ENCODE measurements at regions not wholly inside any gene's neighbourhood (a gene's known extent, or its start where the extent isn't known, plus 50 kb on each side); places are given as distances from the start of the nearest gene placed in this dataset.

DNA sequence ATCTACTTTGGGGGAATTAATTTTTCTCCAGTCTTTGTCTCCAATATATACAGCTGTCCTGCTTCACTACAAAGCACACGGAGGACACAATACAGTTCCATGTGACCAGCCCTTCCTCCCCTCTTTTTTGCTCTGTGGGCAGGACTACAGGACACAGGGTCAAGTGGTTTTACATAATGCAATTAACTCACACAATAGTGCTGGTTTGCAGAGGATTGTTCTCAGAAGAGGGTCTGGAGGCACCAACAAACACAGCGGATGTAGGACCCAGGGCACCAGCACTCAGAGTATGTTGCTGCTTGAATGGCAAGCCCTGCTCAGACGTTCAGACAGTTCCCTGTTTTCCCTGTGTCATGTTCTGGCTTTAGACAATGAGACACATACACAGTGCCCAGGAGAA lies 52.0 kb upstream of the NPTX2 start:
- no peak for DNase-seq
- no peak for ATAC-seq
- H3K36me3 Mint-ChIP-seq (ENCODE audit: low read depth): no peaks in the 10 kb centered on the region
- no peaks in the 10 kb centered on the region for H3K4me1 Mint-ChIP-seq (ENCODE audit: low read depth)
- no peaks in the 10 kb centered on the region for H3K27me3 Mint-ChIP-seq (ENCODE audit: low read depth)
- CTCF ChIA-PET: no interaction called here
- no peak overlapping the region for H3K4me3 Mint-ChIP-seq
- no peaks in the 10 kb centered on the region for H3K9me3 Mint-ChIP-seq (ENCODE audit: insufficient read depth)
- POLR2A ChIA-PET: no interaction called here
- no peak overlapping the region for H3K27ac Mint-ChIP-seq

DNA sequence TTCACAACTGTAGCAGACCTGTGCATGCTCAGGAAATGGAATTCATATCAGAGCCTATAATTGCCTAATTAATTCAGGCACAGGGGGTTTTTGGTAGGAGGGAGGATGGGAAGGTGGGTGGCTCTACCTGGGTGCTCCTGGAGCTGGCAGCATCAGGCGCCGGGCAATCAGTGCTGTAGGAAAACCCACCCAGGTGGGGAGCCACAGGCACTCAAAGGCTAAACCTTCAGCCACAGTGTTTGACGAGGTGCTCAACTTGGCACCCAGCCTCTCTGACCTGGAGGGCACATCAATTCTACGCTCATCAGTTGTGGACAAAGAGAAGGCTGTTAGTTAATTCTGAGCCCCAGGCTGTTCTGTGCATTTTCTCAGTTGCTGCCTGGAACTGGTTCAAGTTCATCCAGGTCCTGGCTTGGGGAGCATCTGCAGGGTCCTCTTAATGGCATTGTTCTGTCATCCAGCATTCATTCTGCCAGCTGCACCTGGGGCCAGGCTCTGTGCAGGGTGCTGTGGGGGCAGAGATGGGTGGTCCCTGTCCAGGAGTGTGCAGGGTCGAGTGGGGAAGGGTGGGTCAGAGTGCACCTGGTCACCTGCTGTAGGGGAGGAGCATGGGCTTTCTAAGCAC lies 54.1 kb upstream of the NPTX2 start:
- ChIA-PET POLR2A (no interaction called here), CTCF (interaction anchor here (0.6 kb wide), 1 partner anchor 1448 kb away, joined by 3 read pairs; no protein-coding TSS in a partner anchor)
- H3K9me3 Mint-ChIP-seq (ENCODE audit: insufficient read depth): no peaks in the 10 kb centered on the region
- no peak overlapping the region for H3K4me3 Mint-ChIP-seq
- H3K27me3 Mint-ChIP-seq (ENCODE audit: low read depth): no peaks in the 10 kb centered on the region
- no peak overlapping the region for H3K27ac Mint-ChIP-seq
- no peaks in the 10 kb centered on the region for H3K4me1 Mint-ChIP-seq (ENCODE audit: low read depth)
- H3K36me3 Mint-ChIP-seq (ENCODE audit: low read depth): no peaks in the 10 kb centered on the region
- ATAC-seq (no peak), DNase-seq (no peak)

DNA sequence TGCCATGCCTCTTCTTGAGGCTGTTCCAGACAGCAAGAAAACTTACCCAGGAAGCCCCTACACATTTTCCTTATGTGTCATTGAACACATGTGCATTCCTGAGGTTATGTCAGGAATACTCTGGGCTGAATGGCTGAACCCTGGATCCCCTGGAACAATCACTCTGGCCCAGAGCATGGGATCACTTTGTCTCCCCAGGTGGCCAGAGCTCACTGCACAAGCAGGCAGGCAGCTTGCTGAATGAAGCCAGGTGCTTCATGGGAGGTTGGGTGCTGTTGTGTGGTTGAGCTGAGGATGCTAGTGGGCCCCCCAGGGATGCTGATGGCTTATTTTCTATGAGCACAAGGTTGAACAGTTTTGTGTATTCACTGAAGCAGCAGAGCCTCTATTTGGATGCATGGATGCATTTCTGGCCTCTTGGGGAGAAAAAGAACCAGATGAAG lies 54.7 kb upstream of the NPTX2 start:
- Mint-ChIP-seq H3K4me1 (ENCODE audit: low read depth) (no peaks in the 10 kb centered on the region), H3K4me3 (no peak overlapping the region), H3K9me3 (ENCODE audit: insufficient read depth) (no peaks in the 10 kb centered on the region), H3K27me3 (ENCODE audit: low read depth) (no peaks in the 10 kb centered on the region), H3K36me3 (ENCODE audit: low read depth) (no peaks in the 10 kb centered on the region), H3K27ac (no peak overlapping the region)
- ATAC-seq (no peak), DNase-seq (no peak)
- POLR2A ChIA-PET: no interaction called here
- CTCF ChIA-PET: interaction anchor here (0.6 kb wide), 1 partner anchor 1448 kb away, joined by 3 read pairs; no protein-coding TSS in a partner anchor

DNA sequence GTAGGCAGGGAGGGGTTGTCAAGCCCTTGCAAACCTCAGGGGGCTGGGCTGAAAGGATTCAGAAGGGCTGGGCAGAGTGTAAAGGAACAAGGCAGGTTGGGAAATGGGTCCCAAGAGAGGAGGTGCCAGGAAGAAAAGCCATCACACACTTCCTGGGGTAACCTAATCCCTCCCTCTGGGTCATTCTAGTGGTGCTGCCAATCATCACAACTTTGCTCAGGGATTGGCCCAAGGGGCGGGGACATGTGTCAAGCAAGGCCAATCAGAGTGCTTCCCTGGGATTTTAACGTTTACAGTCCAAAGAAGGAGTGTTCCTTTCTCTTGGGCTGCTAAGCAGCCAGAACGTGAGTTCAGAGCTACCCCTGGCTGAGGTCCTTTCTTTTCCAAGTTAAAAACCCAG lies 57.1 kb upstream of the NPTX2 start:
- ATAC-seq: no peak
- Mint-ChIP-seq H3K4me1 (ENCODE audit: low read depth) (no peaks in the 10 kb centered on the region), H3K4me3 (no peak overlapping the region), H3K27ac (no peak overlapping the region), H3K27me3 (ENCODE audit: low read depth) (no peaks in the 10 kb centered on the region), H3K9me3 (ENCODE audit: insufficient read depth) (no peaks in the 10 kb centered on the region), H3K36me3 (ENCODE audit: low read depth) (no peaks in the 10 kb centered on the region)
- CTCF ChIA-PET: no interaction called here
- no peak for DNase-seq
- POLR2A ChIA-PET: no interaction called here

DNA sequence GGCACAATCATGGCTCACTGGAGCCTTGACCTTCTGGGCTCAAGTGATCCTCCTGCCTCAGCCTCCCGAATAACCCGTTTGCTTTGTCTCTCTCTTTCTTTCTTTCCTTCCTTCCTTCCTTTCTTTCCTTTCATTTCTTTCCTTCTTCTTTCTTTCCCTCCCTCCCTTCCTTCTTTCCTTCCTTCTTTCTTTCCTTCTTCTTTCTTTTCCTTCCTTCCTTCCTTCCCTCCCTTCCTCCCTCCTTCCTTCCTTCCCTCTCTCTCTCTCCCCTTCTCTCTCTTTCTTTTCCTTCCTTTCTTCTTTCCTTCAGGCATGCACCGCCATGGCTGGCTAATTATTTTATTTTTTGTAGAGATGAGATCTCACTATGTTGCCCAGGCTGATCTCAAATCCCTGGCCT lies 57.9 kb upstream of the NPTX2 start:
- POLR2A ChIA-PET: no interaction called here
- no peak overlapping the region for H3K27ac Mint-ChIP-seq

DNA sequence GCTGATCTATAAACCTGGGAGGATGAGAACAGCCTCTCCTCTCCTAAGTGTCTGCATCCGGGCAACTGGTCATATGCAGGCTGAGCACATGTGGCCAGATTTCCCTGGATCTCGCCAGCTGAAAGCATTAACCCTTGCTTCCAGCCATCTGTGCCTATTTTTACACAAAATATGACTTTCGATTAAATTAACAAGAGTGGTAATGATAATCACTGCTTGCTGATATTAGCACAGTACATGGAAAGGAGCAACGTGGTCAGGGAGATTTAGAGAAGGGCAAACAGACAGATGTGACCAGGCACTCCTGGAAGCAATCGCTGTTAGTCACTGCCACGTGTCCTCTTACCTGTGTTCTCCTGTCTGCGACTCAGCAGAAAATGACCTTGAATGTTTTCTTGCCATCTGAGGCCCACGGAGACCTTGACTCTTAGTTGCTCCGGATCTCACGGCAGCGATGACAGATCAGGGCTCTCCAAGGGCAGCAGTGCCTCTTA lies 59.5 kb upstream of the NPTX2 start:
- no peaks in the 10 kb centered on the region for H3K9me3 Mint-ChIP-seq (ENCODE audit: insufficient read depth)
- CTCF ChIA-PET: no interaction called here
- ATAC-seq: no peak

More for the DNA sequence above, 57.9 kb upstream of the NPTX2 start:
- Mint-ChIP-seq H3K36me3 (ENCODE audit: low read depth) (no peaks in the 10 kb centered on the region), H3K9me3 (ENCODE audit: insufficient read depth) (no peaks in the 10 kb centered on the region), H3K27me3 (ENCODE audit: low read depth) (no peaks in the 10 kb centered on the region), H3K4me3 (no peak overlapping the region), H3K4me1 (ENCODE audit: low read depth) (no peaks in the 10 kb centered on the region)
- ATAC-seq (no peak), DNase-seq (no peak)
- CTCF ChIA-PET: no interaction called here

DNA sequence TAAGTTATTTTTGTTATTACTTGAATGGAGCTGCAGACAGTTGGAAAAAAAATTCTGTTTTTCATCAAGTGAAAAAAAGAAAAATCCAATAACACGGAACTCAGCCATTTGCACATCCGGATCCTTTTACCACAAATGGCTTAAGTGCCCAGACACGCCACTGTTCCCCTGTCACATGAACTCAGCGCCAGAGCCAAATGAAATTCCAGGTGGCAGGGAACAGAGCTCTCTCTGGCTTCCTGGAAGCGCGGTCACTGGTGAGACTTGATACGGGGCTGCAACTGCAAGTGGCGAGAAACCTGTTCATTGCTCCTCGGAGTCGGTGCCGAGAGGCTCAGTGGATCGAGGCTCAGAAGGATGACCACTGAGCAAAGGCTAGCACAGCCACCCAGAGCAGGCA lies 60.8 kb upstream of the NPTX2 start:
- ChIA-PET CTCF (no interaction called here), POLR2A (no interaction called here)
- Mint-ChIP-seq H3K27ac (no peak overlapping the region), H3K9me3 (ENCODE audit: insufficient read depth) (no peaks in the 10 kb centered on the region), H3K4me1 (ENCODE audit: low read depth) (no peaks in the 10 kb centered on the region), H3K27me3 (ENCODE audit: low read depth) (no peaks in the 10 kb centered on the region), H3K36me3 (ENCODE audit: low read depth) (no peaks in the 10 kb centered on the region), H3K4me3 (no peak overlapping the region)
- ATAC-seq (no peak), DNase-seq (no peak)

More for the DNA sequence above, 59.5 kb upstream of the NPTX2 start:
- Mint-ChIP-seq H3K4me3 (no peak overlapping the region), H3K36me3 (ENCODE audit: low read depth) (no peaks in the 10 kb centered on the region), H3K27ac (no peak overlapping the region), H3K27me3 (ENCODE audit: low read depth) (no peaks in the 10 kb centered on the region), H3K4me1 (ENCODE audit: low read depth) (no peaks in the 10 kb centered on the region)
- POLR2A ChIA-PET: no interaction called here
- no peak for DNase-seq

DNA sequence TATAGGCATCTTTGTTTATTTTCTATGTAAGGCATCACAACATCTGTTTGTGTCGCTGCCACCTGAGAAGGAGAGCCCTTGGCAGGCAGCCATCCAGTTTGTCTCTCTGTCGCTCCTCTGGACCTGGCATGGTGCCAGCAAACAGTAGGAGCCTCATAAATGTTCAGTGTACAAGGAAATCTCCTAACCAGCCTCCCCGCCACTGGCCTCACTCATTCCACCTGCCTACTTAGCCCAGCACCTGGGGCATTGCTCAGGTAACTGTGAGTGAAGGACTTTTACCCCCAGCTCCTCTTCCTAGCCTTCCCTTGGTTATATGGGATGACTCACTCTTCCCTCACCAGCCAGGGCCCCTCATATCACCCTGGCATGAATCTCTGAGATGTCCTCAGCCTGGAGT lies 61.7 kb upstream of the NPTX2 start:
- H3K36me3 Mint-ChIP-seq (ENCODE audit: low read depth): no peaks in the 10 kb centered on the region
- no peak overlapping the region for H3K4me3 Mint-ChIP-seq
- DNase-seq (no peak), ATAC-seq (no peak)
- POLR2A ChIA-PET: no interaction called here
- H3K4me1 Mint-ChIP-seq (ENCODE audit: low read depth): no peaks in the 10 kb centered on the region
- H3K27me3 Mint-ChIP-seq (ENCODE audit: low read depth): no peaks in the 10 kb centered on the region
- H3K9me3 Mint-ChIP-seq (ENCODE audit: insufficient read depth): no peaks in the 10 kb centered on the region
- CTCF ChIA-PET: no interaction called here
- no peak overlapping the region for H3K27ac Mint-ChIP-seq

DNA sequence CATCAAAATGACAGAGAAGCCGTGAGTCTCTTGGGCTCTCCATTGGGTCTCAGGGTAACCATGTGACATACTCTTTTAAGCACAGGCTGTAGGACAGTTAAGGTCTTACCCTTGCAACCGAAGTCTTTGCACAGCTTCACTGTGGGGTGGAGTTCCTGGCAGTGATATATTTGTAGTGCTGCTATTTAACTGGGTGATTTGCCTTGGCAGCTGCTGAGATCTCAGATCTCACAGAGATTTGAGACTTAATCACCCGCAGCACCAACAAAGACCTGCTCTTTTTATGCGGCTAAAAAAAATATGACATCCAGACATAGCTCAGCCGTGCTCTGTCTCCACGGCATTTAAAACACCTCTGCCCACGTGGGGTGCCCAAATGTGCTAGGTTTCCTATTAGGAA lies 63.4 kb upstream of the NPTX2 start:
- Mint-ChIP-seq H3K27me3 (ENCODE audit: low read depth) (no peaks in the 10 kb centered on the region), H3K9me3 (ENCODE audit: insufficient read depth) (no peaks in the 10 kb centered on the region), H3K4me1 (ENCODE audit: low read depth) (no peaks in the 10 kb centered on the region), H3K27ac (no peak overlapping the region), H3K4me3 (no peak overlapping the region), H3K36me3 (ENCODE audit: low read depth) (no peaks in the 10 kb centered on the region)
- no peak for DNase-seq
- POLR2A ChIA-PET: no interaction called here
- ATAC-seq: no peak
- CTCF ChIA-PET: no interaction called here

DNA sequence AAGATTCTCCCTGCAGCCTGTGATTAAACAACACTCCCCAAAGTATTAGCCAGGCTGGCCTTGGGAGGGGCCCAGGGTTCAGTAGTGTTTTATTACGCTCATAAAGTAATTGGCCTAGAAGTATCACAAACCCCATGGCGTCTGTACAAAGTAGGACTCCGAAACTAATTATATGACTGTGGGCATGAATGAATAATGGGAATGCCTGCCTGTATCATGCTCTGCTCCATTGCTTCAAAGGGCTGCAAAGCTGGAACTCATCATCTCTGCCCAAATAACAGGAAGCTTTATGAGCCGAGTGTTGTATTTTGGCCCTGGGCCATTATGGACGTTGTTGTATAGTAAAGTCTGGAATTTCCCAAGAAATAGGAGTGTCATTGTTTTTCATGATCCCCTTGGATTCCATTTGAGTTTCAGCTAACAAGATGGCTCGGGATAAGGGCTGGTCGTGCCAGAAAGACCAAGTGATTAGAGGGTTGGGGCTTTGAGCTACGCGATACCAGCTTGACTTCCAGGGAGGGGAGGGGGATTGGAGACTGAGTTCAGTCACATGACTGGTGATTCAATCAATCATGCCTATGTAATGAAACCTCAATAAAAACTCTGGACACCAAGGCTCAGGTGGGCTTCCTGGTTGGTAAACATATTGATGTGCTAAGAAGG lies 65.3 kb upstream of the NPTX2 start:
- ChIA-PET CTCF (interaction anchor here (0.6 kb wide), 1 partner anchor 133 kb away, joined by 3 read pairs; no protein-coding TSS in a partner anchor), POLR2A (no interaction called here)
- DNase-seq: no peak
- no peaks in the 10 kb centered on the region for H3K4me1 Mint-ChIP-seq (ENCODE audit: low read depth)
- H3K27me3 Mint-ChIP-seq (ENCODE audit: low read depth): no peaks in the 10 kb centered on the region
- ATAC-seq: no peak
- no peaks in the 10 kb centered on the region for H3K36me3 Mint-ChIP-seq (ENCODE audit: low read depth)
- no peaks in the 10 kb centered on the region for H3K9me3 Mint-ChIP-seq (ENCODE audit: insufficient read depth)
- no peak overlapping the region for H3K27ac Mint-ChIP-seq
- no peak overlapping the region for H3K4me3 Mint-ChIP-seq

DNA sequence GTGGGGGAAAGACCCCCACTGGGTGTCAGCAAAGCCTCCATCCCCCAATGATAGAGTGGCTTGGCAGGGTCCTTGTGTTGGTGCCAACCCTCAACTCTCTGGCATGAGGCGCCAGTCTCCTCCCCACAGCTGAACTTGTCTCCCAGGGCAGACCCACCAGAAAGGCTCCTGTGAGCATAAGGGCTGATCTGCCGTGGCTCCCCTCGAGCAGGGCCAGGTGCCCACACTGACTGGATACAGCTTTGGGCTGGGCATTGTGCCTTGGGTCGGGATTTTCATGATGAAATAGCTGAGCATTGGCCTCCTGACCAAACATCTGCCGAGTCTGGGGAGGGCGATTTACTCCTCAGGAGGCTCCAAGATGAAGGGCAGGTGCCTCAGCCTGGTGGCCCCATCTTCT lies 68.1 kb upstream of the NPTX2 start:
- DNase-seq (no peak), ATAC-seq (no peak)
- H3K4me1 Mint-ChIP-seq (ENCODE audit: low read depth): no peaks in the 10 kb centered on the region
- H3K27me3 Mint-ChIP-seq (ENCODE audit: low read depth): no peaks in the 10 kb centered on the region
- H3K9me3 Mint-ChIP-seq (ENCODE audit: insufficient read depth): no peaks in the 10 kb centered on the region
- ChIA-PET POLR2A (no interaction called here), CTCF (no interaction called here)
- H3K36me3 Mint-ChIP-seq (ENCODE audit: low read depth): no peaks in the 10 kb centered on the region
- no peak overlapping the region for H3K27ac Mint-ChIP-seq
- no peak overlapping the region for H3K4me3 Mint-ChIP-seq

DNA sequence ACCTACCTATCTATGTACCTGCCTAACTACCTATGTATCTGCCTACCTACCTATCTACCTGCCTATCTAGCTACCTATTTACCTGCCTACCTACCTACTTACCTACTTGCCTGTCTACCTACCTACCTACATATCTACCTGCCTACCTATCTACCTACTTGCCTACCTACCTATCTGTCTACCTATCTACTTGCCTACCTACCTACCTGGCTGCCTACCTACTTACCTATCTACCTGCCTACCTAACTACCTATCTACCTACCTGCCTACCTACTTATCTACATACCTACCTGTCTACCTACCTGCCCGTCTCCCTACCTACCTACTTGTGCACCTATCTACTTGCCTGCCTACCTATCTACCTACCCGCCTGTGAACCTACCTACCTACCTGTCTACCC lies 68.7 kb upstream of the NPTX2 start:
- no peak overlapping the region for H3K4me3 Mint-ChIP-seq
- ChIA-PET CTCF (no interaction called here), POLR2A (no interaction called here)
- DNase-seq (no peak), ATAC-seq (no peak)
- no peaks in the 10 kb centered on the region for H3K36me3 Mint-ChIP-seq (ENCODE audit: low read depth)
- H3K27me3 Mint-ChIP-seq (ENCODE audit: low read depth): no peaks in the 10 kb centered on the region
- no peak overlapping the region for H3K27ac Mint-ChIP-seq
- H3K9me3 Mint-ChIP-seq (ENCODE audit: insufficient read depth): no peaks in the 10 kb centered on the region
- H3K4me1 Mint-ChIP-seq (ENCODE audit: low read depth): no peaks in the 10 kb centered on the region

DNA sequence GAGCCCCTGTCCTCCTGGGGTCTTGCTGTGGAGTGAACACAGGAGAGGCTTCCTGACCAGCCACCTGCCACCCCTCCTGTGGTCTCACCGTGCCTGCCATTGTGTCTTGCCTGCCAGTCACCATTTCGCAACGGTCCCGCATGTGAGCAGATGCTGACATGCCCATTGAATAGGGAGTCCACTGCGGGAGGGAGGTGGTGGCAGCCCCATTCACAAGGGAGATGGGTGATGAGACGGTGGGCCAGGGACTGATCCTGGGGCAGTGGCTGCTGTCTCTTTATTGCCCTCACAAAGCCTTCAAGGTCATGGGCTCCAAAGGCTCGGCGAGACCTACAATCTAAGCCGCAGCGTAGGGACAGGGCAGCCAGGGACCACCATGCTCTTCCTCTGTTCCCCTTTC lies 76.0 kb upstream of the NPTX2 start:
- Mint-ChIP-seq H3K27ac (no peak overlapping the region), H3K4me3 (no peak overlapping the region), H3K27me3 (ENCODE audit: low read depth) (no peaks in the 10 kb centered on the region), H3K9me3 (ENCODE audit: insufficient read depth) (peaks cover 7% of the 10 kb centered on the region), H3K36me3 (ENCODE audit: low read depth) (no peaks in the 10 kb centered on the region), H3K4me1 (ENCODE audit: low read depth) (no peaks in the 10 kb centered on the region)
- CTCF ChIA-PET: no interaction called here
- POLR2A ChIA-PET: no interaction called here
- ATAC-seq (no peak), DNase-seq (no peak)
